ENCODE measurements at regions not wholly inside any gene's neighbourhood (a gene's known extent, or its start where the extent isn't known, plus 50 kb on each side); places are given as distances from the start of the nearest gene placed in this dataset.

DNA sequence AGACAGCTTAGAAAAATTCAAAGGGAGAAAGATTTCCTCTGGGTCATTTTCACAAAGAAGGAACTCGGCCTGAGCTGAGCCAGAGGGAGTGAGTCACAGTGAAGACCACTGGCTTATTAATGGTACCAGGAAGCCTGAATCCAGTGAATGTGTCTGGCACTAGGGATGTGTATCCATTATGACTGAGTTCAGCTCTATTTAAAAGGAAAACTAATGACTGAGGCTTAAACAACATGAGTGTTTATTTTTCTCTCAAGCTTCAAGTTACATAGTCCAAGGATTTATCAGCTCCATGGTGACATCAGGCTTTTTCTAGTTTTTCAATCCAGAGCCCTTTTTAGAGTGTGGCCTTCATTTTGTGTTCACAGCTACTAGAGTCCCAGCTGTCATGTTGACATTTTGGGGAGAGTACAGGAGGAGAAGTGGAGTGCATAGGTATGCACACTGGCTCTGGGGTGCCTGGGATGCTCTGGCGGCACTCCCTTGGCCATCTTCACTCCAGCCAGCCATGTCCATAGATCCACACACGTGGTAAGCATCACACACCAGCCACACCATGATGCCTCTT, 159.5 kb upstream of the ERCC6L2 start:
- no peaks in the 10 kb centered on the region for H3K27me3 ChIP-seq
- no peaks in the 10 kb centered on the region for H3K4me1 ChIP-seq
- TF ChIP-seq, protein P1, sequence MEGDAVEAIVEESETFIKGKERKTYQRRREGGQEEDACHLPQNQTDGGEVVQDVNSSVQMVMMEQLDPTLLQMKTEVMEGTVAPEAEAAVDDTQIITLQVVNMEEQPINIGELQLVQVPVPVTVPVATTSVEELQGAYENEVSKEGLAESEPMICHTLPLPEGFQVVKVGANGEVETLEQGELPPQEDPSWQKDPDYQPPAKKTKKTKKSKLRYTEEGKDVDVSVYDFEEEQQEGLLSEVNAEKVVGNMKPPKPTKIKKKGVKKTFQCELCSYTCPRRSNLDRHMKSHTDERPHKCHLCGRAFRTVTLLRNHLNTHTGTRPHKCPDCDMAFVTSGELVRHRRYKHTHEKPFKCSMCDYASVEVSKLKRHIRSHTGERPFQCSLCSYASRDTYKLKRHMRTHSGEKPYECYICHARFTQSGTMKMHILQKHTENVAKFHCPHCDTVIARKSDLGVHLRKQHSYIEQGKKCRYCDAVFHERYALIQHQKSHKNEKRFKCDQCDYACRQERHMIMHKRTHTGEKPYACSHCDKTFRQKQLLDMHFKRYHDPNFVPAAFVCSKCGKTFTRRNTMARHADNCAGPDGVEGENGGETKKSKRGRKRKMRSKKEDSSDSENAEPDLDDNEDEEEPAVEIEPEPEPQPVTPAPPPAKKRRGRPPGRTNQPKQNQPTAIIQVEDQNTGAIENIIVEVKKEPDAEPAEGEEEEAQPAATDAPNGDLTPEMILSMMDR (IDR thresholded peaks at IDR 0.05): no peak
- TF ChIP-seq POLR2A (IDR thresholded peaks at IDR 0.05) (no peak), POLR2AphosphoS5 (IDR thresholded peaks at IDR 0.05) (no peak), EP300 (IDR thresholded peaks at IDR 0.05) (no peak)
- intact Hi-C loops (cut with DNase I; ENCODE audit: low total_unique reads): no loop called here
- no peak overlapping the region for H3K4me3 ChIP-seq
- peak overlapping the region in 2 of 5 donors; percentile 31 to 50 for H3K27ac ChIP-seq
- peaks cover 0 to 6% (median 0%) of the 10 kb centered on the region in 4 donors for H3K9me3 ChIP-seq
- no peaks in the 10 kb centered on the region for H3K36me3 ChIP-seq
- no peak for DNase-seq
- WGBS, 5 donors: 59 to 76% (median 63%) methylated on average over 3 of the region's 3 CpGs

DNA sequence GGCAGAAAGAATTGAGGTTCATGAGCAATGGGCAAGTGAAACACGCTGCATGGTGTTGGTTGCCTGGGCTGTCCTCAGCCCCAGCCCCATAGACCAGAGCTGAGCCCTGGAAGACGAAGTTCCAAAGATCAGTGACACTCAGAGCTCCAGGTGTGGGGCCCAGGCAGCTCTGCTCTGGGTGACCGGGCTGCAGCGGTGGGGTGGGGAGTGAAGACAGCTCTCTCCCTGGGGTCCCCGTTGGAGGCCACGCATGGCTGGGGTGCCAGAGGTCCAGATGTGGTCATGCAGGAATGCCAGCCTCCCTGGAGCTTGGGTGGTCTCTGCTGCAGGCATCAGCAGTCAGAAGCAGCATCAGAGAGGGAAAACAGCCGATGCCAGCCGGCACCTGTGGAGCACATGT, 165.0 kb upstream of the ERCC6L2 start:
- WGBS, 5 donors: 85 to 96% (median 89%) methylated on average over 2 to 8 of the region's 8 CpGs
- TF ChIP-seq, protein P1 (IDR thresholded peaks at IDR 0.05): no peak
- TF ChIP-seq EP300 (IDR thresholded peaks at IDR 0.05): no peak
- TF ChIP-seq POLR2A (IDR thresholded peaks at IDR 0.05): no peak
- TF ChIP-seq POLR2AphosphoS5 (IDR thresholded peaks at IDR 0.05): no peak
- no peak for DNase-seq
- intact Hi-C loops (cut with DNase I; ENCODE audit: low total_unique reads): no loop called here
- H3K27ac ChIP-seq: no peak overlapping the region
- no peaks in the 10 kb centered on the region for H3K36me3 ChIP-seq
- no peaks in the 10 kb centered on the region for H3K27me3 ChIP-seq
- no peak overlapping the region for H3K4me3 ChIP-seq
- peaks cover 0 to 5% (median 0%) of the 10 kb centered on the region in 4 donors for H3K9me3 ChIP-seq
- no peaks in the 10 kb centered on the region for H3K4me1 ChIP-seq

DNA sequence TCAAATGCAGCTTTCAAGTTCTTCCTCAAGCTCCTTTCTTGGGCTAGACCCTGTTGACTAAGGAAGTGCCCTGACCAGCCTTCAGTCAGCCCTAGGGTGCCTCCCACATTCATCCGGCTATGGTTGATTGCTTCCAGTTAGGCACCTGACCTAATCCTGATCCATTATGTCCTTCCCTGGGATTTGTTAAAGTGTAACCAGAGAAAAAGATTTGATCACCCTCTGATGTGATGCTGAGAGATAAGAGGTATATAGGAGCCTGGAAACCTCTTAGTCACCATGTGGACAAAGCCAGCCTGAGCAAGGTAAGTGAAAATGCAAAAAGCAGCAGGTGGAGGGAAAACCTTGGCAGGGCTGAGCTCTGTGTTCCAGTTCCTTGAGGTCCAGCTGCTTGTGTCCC, 178.8 kb upstream of the ERCC6L2 start:
- TF ChIP-seq EP300 (IDR thresholded peaks at IDR 0.05) (no peak), POLR2A (IDR thresholded peaks at IDR 0.05) (no peak), POLR2AphosphoS5 (IDR thresholded peaks at IDR 0.05) (peak in 1 of 3 donors; percentile 35)
- TF ChIP-seq, protein P1 (IDR thresholded peaks at IDR 0.05): no peak
- Histone ChIP-seq H3K9me3 (no peaks in the 10 kb centered on the region), H3K4me1 (no peaks in the 10 kb centered on the region), H3K36me3 (no peaks in the 10 kb centered on the region), H3K4me3 (no peak overlapping the region), H3K27me3 (no peaks in the 10 kb centered on the region), H3K27ac (no peak overlapping the region)
- WGBS, 5 donors: 19 to 65% (median 48%) methylated on average over 1 of the region's 1 CpG
- intact Hi-C loops (cut with DNase I; ENCODE audit: low total_unique reads): no loop called here
- peak in 1 of 2 donors; percentile 48 for DNase-seq

DNA sequence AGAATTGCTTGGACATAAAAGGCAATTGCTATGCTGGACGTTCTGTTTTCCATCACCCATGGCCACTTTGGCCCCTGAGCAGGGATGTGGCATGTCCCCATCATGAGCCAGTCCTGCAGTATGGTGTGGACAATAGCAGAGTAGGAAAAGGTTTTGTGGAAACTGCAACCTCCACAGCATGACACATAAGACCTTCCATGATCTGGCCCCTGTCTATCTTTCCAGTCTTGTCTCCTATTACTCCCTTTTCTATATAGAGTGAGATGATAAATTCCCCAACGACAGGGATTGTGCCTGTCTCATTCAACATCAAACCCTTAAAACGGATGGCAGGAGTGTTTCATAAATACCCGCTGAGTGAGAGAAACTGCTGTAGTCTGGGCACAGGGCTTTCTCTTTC, 174.7 kb upstream of the PTCH1 start:
- WGBS, 5 donors: 77 to 91% (median 87%) methylated on average over 4 of the region's 4 CpGs
- H3K27ac ChIP-seq: no peak overlapping the region
- no peak overlapping the region for H3K4me3 ChIP-seq
- TF ChIP-seq, protein P1 (IDR thresholded peaks at IDR 0.05): no peak
- TF ChIP-seq POLR2AphosphoS5 (IDR thresholded peaks at IDR 0.05) (no peak), EP300 (IDR thresholded peaks at IDR 0.05) (no peak), POLR2A (IDR thresholded peaks at IDR 0.05) (no peak)
- intact Hi-C loops (cut with DNase I; ENCODE audit: low total_unique reads): no loop called here
- H3K36me3 ChIP-seq: no peaks in the 10 kb centered on the region
- DNase-seq: no peak
- no peaks in the 10 kb centered on the region for H3K9me3 ChIP-seq
- no peaks in the 10 kb centered on the region for H3K27me3 ChIP-seq
- H3K4me1 ChIP-seq: no peaks in the 10 kb centered on the region
